Nephron (organoid): ENCODE measurements at regions not wholly inside any gene's neighbourhood (a gene's known extent, or its start where the extent isn't known, plus 50 kb on each side); places are given as distances from the start of the nearest gene placed in this dataset.

ENCODE experiments used
- H3K27ac Mint-ChIP-seq, 3 experiments: 2 replicates each; pipeline ENCODE4 v1.8.0; 2020; ENCODE audit warnings: mixed read lengths in 3 of 3, mild to moderate bottlenecking in 2 of 3, moderate library complexity in 1 of 3
- H3K27me3 Mint-ChIP-seq: 2 replicates; pipeline ENCODE4 v1.8.0; 2021; ENCODE audit warnings: low read depth, mild to moderate bottlenecking, moderate library complexity, mixed read lengths
- H3K36me3 Mint-ChIP-seq: 2 replicates; pipeline ENCODE4 v1.8.0; 2020; ENCODE audit warnings: low read depth, mixed read lengths
- H3K4me1 Mint-ChIP-seq: 2 replicates; pipeline ENCODE4 v1.8.0; 2020; ENCODE audit warnings: mixed read lengths
- H3K4me3 Mint-ChIP-seq, 3 experiments: 2 replicates each; pipeline ENCODE4 v1.8.0; 2020; ENCODE audit warnings: mild to moderate bottlenecking in 3 of 3, mixed read lengths in 3 of 3, moderate library complexity in 2 of 3
- H3K9me3 Mint-ChIP-seq: 2 replicates; pipeline ENCODE4 v1.8.0; 2020; ENCODE audit warnings: mixed read lengths
- TF ChIP-seq, protein P1 (sequence below), 3 experiments: fragments of 200-600 bp; sonication (generic); IDR thresholded peaks; one replicate each; pipeline ENCODE4 v1.5.0; 2021; ENCODE audit warnings: antibody characterized with exemption in 3 of 3; ENCODE audit not compliant: unreplicated experiment in 3 of 3

DNA sequence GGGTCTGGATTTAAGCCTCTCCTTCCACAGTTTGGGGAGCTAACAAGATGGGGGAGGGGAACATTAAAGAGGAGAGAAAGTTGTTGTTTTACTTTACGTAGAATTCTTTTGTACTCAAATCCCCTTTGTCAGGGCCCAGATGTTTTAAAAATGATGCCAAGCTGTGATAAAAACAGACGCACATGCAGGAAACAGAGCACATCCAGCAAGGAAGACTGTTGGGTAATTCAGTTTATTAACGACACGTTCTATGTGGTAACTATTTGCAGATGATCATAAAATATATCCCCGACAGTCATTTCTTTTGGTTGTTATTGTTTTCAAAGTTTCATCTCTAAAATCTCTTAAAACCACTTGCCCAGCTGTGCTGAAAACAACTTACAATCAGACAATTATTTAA, 307.0 kb upstream of the PRDM1 start:
- Mint-ChIP-seq H3K9me3 (peaks cover 13% of the 10 kb centered on the region), H3K4me1 (no peaks in the 10 kb centered on the region), H3K27me3 (no peaks in the 10 kb centered on the region), H3K36me3 (no peaks in the 10 kb centered on the region), H3K27ac (no peak overlapping the region), H3K4me3 (no peak overlapping the region)
- TF ChIP-seq, protein P1, sequence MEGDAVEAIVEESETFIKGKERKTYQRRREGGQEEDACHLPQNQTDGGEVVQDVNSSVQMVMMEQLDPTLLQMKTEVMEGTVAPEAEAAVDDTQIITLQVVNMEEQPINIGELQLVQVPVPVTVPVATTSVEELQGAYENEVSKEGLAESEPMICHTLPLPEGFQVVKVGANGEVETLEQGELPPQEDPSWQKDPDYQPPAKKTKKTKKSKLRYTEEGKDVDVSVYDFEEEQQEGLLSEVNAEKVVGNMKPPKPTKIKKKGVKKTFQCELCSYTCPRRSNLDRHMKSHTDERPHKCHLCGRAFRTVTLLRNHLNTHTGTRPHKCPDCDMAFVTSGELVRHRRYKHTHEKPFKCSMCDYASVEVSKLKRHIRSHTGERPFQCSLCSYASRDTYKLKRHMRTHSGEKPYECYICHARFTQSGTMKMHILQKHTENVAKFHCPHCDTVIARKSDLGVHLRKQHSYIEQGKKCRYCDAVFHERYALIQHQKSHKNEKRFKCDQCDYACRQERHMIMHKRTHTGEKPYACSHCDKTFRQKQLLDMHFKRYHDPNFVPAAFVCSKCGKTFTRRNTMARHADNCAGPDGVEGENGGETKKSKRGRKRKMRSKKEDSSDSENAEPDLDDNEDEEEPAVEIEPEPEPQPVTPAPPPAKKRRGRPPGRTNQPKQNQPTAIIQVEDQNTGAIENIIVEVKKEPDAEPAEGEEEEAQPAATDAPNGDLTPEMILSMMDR (IDR thresholded peaks at IDR 0.05; ENCODE audit: unreplicated experiment in 3 of 3) = no peak

DNA sequence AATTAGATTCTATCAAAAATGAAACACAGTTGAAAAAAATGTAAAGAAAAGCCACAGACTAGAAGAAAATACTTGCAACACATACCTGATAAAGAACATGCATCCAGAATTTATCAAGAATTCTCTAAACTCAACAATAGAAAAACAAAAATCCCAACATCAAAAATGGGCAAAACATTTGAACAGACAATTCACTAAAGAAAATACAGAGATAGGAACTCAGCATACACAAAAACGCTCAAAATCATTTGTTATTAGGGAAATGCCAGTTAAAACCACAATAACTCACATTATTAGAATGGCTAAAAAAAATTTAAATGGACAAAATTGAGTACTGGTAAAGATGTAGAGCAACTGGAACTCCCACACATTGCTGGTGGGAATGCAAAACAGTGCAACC, 311.0 kb upstream of the PRDM1 start:
- Mint-ChIP-seq H3K27me3 (no peaks in the 10 kb centered on the region), H3K4me1 (no peaks in the 10 kb centered on the region), H3K9me3 (peaks cover 13% of the 10 kb centered on the region), H3K27ac (no peak overlapping the region), H3K4me3 (no peak overlapping the region), H3K36me3 (no peaks in the 10 kb centered on the region)
- TF ChIP-seq, protein P1 (IDR thresholded peaks at IDR 0.05; ENCODE audit: unreplicated experiment in 3 of 3) = no peak

DNA sequence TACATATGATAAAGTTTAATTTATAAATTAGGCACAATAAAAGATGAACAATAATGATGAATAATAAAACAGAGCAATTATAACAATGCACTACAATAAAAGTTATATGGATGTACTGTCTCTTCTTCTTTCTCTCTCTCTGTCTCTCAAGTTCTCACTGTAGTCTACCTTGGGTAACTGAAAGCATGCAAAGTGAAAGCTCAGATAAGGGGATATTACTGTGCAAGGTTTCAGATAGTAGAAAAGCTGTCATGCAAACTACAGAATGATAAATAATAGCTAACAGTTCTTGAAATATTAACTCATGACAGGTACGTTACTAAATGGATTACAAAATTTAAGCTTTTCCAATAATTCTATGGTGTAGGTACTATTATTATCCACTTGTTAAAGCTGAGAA, 311.9 kb upstream of the PRDM1 start:
- Mint-ChIP-seq H3K36me3 (no peaks in the 10 kb centered on the region), H3K4me3 (no peak overlapping the region), H3K27me3 (no peaks in the 10 kb centered on the region), H3K4me1 (no peaks in the 10 kb centered on the region), H3K9me3 (peaks cover 13% of the 10 kb centered on the region), H3K27ac (no peak overlapping the region)
- TF ChIP-seq, protein P1 (IDR thresholded peaks at IDR 0.05; ENCODE audit: unreplicated experiment in 3 of 3) = no peak

DNA sequence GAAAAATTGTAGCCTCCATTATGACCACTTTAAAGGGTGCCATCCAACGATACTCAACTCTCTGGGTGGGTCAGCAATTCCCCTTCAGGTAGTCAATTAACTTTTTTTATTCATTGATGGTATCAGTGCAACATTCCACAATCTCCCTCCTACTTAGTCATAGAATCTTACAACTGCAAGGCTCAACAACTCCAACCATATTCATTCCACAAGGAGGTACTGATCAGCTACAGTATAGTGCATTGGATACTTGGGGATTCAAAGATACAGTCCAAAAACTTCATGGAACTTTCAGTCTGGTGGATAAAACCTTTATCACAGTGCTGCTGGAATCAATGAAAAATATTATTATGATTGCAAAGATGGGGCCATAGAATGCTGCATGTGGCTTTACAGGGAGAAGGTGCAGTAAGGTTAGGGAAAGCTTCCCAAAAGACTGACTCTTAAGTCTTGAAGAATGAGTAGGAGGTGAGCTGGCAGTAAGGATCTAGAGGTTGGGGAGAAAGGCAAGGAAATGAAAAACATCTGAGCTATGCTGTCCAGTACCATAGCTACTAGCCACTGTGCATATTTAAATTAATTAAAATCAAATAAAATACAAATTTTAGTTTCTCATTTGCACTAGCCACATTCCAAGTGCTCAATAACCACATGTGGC, 314.7 kb upstream of the PRDM1 start:
- H3K27me3 Mint-ChIP-seq = no peaks in the 10 kb centered on the region
- no peak overlapping the region for H3K4me3 Mint-ChIP-seq
- no peaks in the 10 kb centered on the region for H3K4me1 Mint-ChIP-seq
- TF ChIP-seq, protein P1 (IDR thresholded peaks at IDR 0.05; ENCODE audit: unreplicated experiment in 3 of 3) = no peak
- H3K36me3 Mint-ChIP-seq = no peaks in the 10 kb centered on the region
- no peak overlapping the region for H3K27ac Mint-ChIP-seq
- H3K9me3 Mint-ChIP-seq = peaks cover 11% of the 10 kb centered on the region

DNA sequence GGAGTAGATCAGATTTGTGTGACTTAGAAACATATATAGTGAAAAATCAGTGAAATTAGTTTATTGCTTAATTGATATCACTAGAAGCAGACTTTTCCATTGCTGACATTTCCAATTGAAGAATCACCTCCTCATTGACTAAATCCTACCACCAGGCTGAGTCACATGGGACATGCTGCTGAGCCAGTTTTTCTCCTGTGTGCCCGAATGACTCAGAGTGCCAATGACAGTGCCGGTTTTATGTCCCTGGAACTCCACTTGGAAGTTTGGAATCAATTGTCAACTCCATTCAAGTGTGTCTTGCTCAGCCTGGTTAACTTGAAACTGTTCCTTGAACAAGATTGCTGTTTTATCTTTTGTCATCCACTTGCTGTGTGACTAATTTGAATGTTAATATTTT, 316.1 kb upstream of the PRDM1 start:
- Mint-ChIP-seq H3K4me3 (no peak overlapping the region), H3K4me1 (no peaks in the 10 kb centered on the region), H3K36me3 (no peaks in the 10 kb centered on the region), H3K27ac (no peak overlapping the region), H3K9me3 (peaks cover 3% of the 10 kb centered on the region), H3K27me3 (no peaks in the 10 kb centered on the region)
- TF ChIP-seq, protein P1 (IDR thresholded peaks at IDR 0.05; ENCODE audit: unreplicated experiment in 3 of 3) = no peak

DNA sequence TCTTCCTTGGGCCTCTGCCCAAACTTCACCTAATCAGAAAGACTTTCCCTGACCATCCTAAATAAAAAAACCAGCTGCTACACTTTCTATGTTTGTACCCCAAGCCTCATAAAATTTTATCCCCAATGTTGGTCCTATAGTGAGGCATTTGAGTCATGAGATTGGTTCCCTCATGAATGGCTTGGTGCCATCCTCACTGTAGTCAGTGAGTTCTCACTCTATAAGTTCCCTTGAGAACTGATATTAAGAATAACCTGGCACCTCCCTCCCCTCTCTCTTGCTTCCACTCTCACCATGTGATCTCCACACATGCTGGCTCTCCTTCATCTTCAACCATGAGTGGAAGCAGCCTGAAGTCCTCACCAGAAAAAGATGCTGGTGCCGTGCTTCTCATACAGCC, 316.9 kb upstream of the PRDM1 start:
- H3K4me3 Mint-ChIP-seq = no peak overlapping the region
- H3K27ac Mint-ChIP-seq = no peak overlapping the region
- no peaks in the 10 kb centered on the region for H3K36me3 Mint-ChIP-seq
- no peaks in the 10 kb centered on the region for H3K27me3 Mint-ChIP-seq
- no peaks in the 10 kb centered on the region for H3K9me3 Mint-ChIP-seq
- no peaks in the 10 kb centered on the region for H3K4me1 Mint-ChIP-seq
- TF ChIP-seq, protein P1 (IDR thresholded peaks at IDR 0.05; ENCODE audit: unreplicated experiment in 3 of 3) = no peak
